ENCODE measurements at regions not wholly inside any gene's neighbourhood (a gene's known extent, or its start where the extent isn't known, plus 50 kb on each side); places are given as distances from the start of the nearest gene placed in this dataset.

DNA sequence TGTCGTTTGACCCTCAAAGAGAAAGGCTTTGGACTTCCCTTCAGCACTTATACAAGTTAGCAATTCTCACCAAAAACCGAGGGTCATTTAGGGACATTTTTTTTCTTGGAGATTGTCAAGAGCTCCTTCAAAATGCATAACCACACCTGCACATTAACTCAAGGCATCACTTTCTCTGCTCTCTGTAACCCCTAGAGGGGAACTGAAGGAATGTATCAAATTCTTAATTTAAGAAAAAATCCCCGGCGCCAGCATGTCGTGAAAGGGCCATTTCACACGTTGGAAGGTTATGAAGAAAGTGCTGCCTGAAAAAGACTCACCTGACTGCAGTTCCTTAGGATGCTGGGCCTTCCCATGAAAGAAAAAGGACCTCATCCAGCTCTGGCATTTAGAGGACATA lies 131.6 kb upstream of the ZC3H12A start:
- intact Hi-C loops (cut with DNase I): no loop called here
- ATAC-seq (no peak), DNase-seq (no peak)
- no peaks in the 10 kb centered on the region for H3K9me3 ChIP-seq
- no peaks in the 10 kb centered on the region for H3K4me1 ChIP-seq
- no peak overlapping the region for H3K27ac ChIP-seq
- TF ChIP-seq, protein P1, sequence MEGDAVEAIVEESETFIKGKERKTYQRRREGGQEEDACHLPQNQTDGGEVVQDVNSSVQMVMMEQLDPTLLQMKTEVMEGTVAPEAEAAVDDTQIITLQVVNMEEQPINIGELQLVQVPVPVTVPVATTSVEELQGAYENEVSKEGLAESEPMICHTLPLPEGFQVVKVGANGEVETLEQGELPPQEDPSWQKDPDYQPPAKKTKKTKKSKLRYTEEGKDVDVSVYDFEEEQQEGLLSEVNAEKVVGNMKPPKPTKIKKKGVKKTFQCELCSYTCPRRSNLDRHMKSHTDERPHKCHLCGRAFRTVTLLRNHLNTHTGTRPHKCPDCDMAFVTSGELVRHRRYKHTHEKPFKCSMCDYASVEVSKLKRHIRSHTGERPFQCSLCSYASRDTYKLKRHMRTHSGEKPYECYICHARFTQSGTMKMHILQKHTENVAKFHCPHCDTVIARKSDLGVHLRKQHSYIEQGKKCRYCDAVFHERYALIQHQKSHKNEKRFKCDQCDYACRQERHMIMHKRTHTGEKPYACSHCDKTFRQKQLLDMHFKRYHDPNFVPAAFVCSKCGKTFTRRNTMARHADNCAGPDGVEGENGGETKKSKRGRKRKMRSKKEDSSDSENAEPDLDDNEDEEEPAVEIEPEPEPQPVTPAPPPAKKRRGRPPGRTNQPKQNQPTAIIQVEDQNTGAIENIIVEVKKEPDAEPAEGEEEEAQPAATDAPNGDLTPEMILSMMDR (IDR thresholded peaks at IDR 0.05): no peak
- no peaks in the 10 kb centered on the region for H3K36me3 ChIP-seq
- peaks cover 4% of the 10 kb centered on the region for H3K27me3 ChIP-seq (ENCODE audit: low read depth)
- H3K4me3 ChIP-seq: no peak overlapping the region

- DNase-seq: no peak
- Histone ChIP-seq H3K27me3 (ENCODE audit: low read depth) (peaks cover 4% of the 10 kb centered on the region), H3K4me1 (no peaks in the 10 kb centered on the region), H3K27ac (no peak overlapping the region), H3K9me3 (no peaks in the 10 kb centered on the region), H3K4me3 (no peak overlapping the region), H3K36me3 (no peaks in the 10 kb centered on the region)
- TF ChIP-seq, protein P1 (IDR thresholded peaks at IDR 0.05): no peak
- no peak for ATAC-seq
- intact Hi-C loops (cut with DNase I): no loop called here
Observed at GRCh38 chr1:37347104-37347649, 127.2 kb upstream of the ZC3H12A start.

- Histone ChIP-seq H3K9me3 (no peaks in the 10 kb centered on the region), H3K27ac (no peak overlapping the region), H3K4me1 (no peaks in the 10 kb centered on the region), H3K27me3 (ENCODE audit: low read depth) (peaks cover 22% of the 10 kb centered on the region), H3K4me3 (no peak overlapping the region), H3K36me3 (no peaks in the 10 kb centered on the region)
- DNase-seq: no peak
- intact Hi-C loops (cut with DNase I): no loop called here
- TF ChIP-seq, protein P1 (IDR thresholded peaks at IDR 0.05): no peak
- ATAC-seq: no peak
Observed at GRCh38 chr1:37353871-37354270, 120.5 kb upstream of the ZC3H12A start.

DNA sequence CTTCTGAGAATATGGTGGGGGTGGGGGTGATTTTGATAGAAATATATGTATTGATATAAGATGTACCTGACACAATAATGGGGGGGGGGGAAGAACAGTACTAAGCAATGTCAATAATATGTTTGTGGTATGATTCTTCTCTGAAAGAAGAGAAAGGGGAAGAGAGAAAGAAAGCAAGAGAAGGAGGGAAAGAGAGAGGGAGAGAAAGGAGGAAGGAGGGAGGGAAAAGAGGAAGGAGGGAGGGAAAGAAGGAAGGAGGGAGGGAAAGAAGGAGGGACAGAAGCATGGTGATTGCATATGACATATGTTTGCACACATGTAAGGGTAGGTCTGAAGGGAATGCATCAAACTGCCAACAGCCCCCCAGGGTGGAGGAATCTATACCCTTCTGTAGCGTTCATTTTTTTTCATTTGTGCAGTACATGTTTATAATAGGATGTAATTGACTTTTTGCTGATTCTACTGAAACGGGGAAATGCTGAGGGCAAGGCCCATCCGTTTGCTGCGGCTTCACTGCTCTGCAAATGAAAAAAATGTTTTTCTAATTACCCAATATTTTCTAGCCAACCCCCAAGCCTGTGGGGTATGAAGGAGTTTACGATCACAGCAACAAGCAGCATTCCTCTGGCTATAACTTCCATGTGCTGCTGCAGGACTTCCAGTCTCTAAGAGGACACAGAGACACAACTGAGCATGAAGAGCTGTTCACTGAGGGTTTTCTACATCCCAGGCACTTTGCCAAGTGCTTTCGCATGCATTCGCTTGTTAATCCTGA lies 119.3 kb upstream of the ZC3H12A start:
- Histone ChIP-seq H3K36me3 (no peaks in the 10 kb centered on the region), H3K4me3 (no peak overlapping the region), H3K27ac (no peak overlapping the region), H3K9me3 (no peaks in the 10 kb centered on the region), H3K27me3 (ENCODE audit: low read depth) (peaks cover 28% of the 10 kb centered on the region), H3K4me1 (no peaks in the 10 kb centered on the region)
- TF ChIP-seq, protein P1 (IDR thresholded peaks at IDR 0.05): no peak
- no peak for ATAC-seq
- intact Hi-C loops (cut with DNase I): no loop called here
- no peak for DNase-seq

GRCh38 chr1:37358992-37359391 lies 115.4 kb upstream of the ZC3H12A start:
- peaks cover 30% of the 10 kb centered on the region for H3K27me3 ChIP-seq (ENCODE audit: low read depth)
- intact Hi-C loops (cut with DNase I): no loop called here
- H3K4me3 ChIP-seq: no peak overlapping the region
- DNase-seq (no peak), ATAC-seq (no peak)
- no peaks in the 10 kb centered on the region for H3K4me1 ChIP-seq
- H3K27ac ChIP-seq: no peak overlapping the region
- no peaks in the 10 kb centered on the region for H3K9me3 ChIP-seq
- TF ChIP-seq, protein P1 (IDR thresholded peaks at IDR 0.05): no peak
- no peaks in the 10 kb centered on the region for H3K36me3 ChIP-seq

Measured in lower lobe of right lung (tissue), 2 donors.